PC-9 (cell line): ENCODE measurements at regions not wholly inside any gene's neighbourhood (a gene's known extent, or its start where the extent isn't known, plus 50 kb on each side); places are given as distances from the start of the nearest gene placed in this dataset.

ENCODE experiments used
- CTCF ChIP-seq: fragments of 200-600 bp; sonication (generic); conservative IDR thresholded peaks from 2 replicates; pipeline ENCODE4 v1.6.1; 2017; ENCODE audit warnings: mixed run types, antibody characterized with exemption, mild to moderate bottlenecking, moderate library complexity
- EZH2 ChIP-seq: fragments of 200-600 bp; sonication (generic); IDR thresholded peaks from 2 replicates; pipeline ENCODE4 v1.8.0; 2017; ENCODE audit warnings: antibody characterized with exemption, low read depth

DNA sequence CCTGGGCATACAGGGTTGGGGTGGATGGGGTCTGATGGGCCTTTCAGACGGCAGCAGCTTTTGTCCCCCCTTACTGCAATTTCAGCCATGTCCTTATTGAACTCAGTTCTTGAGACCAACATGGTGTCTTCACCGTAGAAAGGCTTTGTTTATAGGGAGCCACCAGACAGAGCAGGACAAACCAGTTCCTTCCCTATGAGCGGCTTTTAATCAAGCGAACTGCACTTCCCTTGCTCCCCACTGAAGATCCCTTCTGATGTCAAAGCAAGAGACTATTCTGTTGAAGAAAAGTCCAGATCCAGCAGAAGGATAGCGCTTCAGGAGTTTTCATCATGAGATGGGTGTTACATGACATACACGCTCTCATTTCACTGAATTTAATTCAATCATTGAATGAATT is 100.4 kb downstream of the CD47 start:
- TF ChIP-seq CTCF (no peak), EZH2 (no peak)
